Keratinocyte (primary cell): ENCODE measurements at regions not wholly inside any gene's neighbourhood (a gene's known extent, or its start where the extent isn't known, plus 50 kb on each side); places are given as distances from the start of the nearest gene placed in this dataset.

Experiments
- EZH2 ChIP-seq: IDR thresholded peaks from one replicate; pipeline ENCODE4 v1.6.1; 2012; ENCODE audit warnings: inconsistent platforms, mild to moderate bottlenecking, low read length, moderate library complexity
- TF ChIP-seq, protein P1 (sequence below), 3 experiments: IDR thresholded peaks in 1 of 3; conservative IDR thresholded peaks in 1 of 3; optimal IDR thresholded peaks in 1 of 3; 2 replicates in 2 of 3; 3 replicates in 1 of 3; pipeline versions ENCODE3 to v1.5.1; 2011; ENCODE audit warnings: low read length in 3 of 3, mild to moderate bottlenecking in 3 of 3, moderate library complexity in 2 of 3, control low read depth in 1 of 3, inconsistent platforms in 1 of 3; ENCODE audit not compliant: insufficient read depth in 2 of 3; ENCODE audit errors: extremely low read depth in 1 of 3

DNA sequence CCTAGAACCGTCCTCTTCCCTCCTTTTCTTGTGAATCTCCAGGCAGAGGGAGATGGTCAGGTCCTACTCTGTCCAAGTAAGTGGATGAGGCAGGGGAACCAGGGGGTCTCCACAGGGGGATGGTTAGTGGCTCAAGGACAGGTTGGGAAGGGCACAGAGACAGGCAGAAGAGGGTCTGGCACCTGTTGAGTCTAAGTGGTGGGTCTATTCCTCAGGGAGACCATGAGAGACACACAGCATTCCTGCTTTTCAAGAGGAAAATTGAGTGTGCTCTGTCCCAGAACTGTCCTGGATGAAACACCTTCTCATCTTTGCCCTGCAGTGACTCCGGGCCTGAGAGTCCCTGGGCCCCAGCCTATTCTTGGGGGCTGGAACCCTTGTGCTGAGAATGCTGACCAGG is 184.8 kb upstream of the GALNT17 start:
- TF ChIP-seq, protein P1, sequence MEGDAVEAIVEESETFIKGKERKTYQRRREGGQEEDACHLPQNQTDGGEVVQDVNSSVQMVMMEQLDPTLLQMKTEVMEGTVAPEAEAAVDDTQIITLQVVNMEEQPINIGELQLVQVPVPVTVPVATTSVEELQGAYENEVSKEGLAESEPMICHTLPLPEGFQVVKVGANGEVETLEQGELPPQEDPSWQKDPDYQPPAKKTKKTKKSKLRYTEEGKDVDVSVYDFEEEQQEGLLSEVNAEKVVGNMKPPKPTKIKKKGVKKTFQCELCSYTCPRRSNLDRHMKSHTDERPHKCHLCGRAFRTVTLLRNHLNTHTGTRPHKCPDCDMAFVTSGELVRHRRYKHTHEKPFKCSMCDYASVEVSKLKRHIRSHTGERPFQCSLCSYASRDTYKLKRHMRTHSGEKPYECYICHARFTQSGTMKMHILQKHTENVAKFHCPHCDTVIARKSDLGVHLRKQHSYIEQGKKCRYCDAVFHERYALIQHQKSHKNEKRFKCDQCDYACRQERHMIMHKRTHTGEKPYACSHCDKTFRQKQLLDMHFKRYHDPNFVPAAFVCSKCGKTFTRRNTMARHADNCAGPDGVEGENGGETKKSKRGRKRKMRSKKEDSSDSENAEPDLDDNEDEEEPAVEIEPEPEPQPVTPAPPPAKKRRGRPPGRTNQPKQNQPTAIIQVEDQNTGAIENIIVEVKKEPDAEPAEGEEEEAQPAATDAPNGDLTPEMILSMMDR (optimal IDR thresholded peaks at IDR 0.05 in 1 of 3, IDR thresholded peaks at IDR 0.05 in 1 of 3, conservative IDR thresholded peaks at IDR 0.05 in 1 of 3; ENCODE audit: extremely low read depth in 1 of 3, insufficient read depth in 2 of 3, low read length in 3 of 3), result no peak
- TF ChIP-seq EZH2, result no peak
